ENCODE measurements at regions not wholly inside any gene's neighbourhood (a gene's known extent, or its start where the extent isn't known, plus 50 kb on each side); places are given as distances from the start of the nearest gene placed in this dataset.

DNA sequence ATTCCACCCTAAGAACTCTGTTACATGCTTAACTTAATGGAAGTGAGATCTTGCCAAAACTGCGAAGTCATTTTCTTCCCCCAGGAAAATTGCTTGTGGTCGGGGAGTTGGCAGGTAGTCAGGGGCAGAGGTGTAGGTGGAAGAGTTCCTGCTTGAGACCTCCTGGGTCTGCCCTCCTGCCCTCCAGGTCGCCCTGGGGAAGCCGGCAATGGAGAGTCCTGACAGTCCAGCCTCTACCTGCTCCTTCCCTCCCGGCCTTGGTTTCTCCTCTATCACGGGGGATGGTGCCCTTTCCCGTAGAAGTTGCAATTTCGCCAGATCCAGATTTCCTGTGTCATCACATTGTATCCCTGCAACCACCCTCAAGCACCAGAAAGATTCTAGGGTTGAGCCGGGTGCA lies 463.8 kb downstream of the MATN1 start:
- TF ChIP-seq EZH2phosphoT487 (IDR thresholded peaks at IDR 0.05; ENCODE audit: borderline replicate concordance), result no peak
- TF ChIP-seq, protein P1, sequence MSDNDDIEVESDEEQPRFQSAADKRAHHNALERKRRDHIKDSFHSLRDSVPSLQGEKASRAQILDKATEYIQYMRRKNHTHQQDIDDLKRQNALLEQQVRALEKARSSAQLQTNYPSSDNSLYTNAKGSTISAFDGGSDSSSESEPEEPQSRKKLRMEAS (IDR thresholded peaks at IDR 0.05), result no peak
- TF ChIP-seq TCF7L2 (IDR thresholded peaks at IDR 0.05; ENCODE audit: borderline replicate concordance, extremely low read depth, insufficient read depth, insufficient read length), result no peak
- TF ChIP-seq EZH2 (IDR thresholded peaks at IDR 0.05), result no peak
- TF ChIP-seq, protein P2, sequence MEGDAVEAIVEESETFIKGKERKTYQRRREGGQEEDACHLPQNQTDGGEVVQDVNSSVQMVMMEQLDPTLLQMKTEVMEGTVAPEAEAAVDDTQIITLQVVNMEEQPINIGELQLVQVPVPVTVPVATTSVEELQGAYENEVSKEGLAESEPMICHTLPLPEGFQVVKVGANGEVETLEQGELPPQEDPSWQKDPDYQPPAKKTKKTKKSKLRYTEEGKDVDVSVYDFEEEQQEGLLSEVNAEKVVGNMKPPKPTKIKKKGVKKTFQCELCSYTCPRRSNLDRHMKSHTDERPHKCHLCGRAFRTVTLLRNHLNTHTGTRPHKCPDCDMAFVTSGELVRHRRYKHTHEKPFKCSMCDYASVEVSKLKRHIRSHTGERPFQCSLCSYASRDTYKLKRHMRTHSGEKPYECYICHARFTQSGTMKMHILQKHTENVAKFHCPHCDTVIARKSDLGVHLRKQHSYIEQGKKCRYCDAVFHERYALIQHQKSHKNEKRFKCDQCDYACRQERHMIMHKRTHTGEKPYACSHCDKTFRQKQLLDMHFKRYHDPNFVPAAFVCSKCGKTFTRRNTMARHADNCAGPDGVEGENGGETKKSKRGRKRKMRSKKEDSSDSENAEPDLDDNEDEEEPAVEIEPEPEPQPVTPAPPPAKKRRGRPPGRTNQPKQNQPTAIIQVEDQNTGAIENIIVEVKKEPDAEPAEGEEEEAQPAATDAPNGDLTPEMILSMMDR (IDR thresholded peaks at IDR 0.05 in 2 of 3, conservative IDR thresholded peaks at IDR 0.05 in 1 of 3; ENCODE audit: borderline replicate concordance in 1 of 3, insufficient read depth in 1 of 3, low read depth in 2 of 3, low read length in 2 of 3), result no peak
- TF ChIP-seq POLR2AphosphoS5 (IDR thresholded peaks at IDR 0.05; ENCODE audit: low read depth, low read length), result no peak
- TF ChIP-seq, protein P3, sequence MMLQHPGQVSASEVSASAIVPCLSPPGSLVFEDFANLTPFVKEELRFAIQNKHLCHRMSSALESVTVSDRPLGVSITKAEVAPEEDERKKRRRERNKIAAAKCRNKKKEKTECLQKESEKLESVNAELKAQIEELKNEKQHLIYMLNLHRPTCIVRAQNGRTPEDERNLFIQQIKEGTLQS (IDR thresholded peaks at IDR 0.05), result no peak
- TF ChIP-seq, protein P4, sequence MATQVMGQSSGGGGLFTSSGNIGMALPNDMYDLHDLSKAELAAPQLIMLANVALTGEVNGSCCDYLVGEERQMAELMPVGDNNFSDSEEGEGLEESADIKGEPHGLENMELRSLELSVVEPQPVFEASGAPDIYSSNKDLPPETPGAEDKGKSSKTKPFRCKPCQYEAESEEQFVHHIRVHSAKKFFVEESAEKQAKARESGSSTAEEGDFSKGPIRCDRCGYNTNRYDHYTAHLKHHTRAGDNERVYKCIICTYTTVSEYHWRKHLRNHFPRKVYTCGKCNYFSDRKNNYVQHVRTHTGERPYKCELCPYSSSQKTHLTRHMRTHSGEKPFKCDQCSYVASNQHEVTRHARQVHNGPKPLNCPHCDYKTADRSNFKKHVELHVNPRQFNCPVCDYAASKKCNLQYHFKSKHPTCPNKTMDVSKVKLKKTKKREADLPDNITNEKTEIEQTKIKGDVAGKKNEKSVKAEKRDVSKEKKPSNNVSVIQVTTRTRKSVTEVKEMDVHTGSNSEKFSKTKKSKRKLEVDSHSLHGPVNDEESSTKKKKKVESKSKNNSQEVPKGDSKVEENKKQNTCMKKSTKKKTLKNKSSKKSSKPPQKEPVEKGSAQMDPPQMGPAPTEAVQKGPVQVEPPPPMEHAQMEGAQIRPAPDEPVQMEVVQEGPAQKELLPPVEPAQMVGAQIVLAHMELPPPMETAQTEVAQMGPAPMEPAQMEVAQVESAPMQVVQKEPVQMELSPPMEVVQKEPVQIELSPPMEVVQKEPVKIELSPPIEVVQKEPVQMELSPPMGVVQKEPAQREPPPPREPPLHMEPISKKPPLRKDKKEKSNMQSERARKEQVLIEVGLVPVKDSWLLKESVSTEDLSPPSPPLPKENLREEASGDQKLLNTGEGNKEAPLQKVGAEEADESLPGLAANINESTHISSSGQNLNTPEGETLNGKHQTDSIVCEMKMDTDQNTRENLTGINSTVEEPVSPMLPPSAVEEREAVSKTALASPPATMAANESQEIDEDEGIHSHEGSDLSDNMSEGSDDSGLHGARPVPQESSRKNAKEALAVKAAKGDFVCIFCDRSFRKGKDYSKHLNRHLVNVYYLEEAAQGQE (IDR thresholded peaks at IDR 0.05; ENCODE audit: low read depth), result no peak
- TF ChIP-seq SP1 (IDR thresholded peaks at IDR 0.05; ENCODE audit: low read depth), result no peak
- TF ChIP-seq SIN3A (IDR thresholded peaks at IDR 0.05; ENCODE audit: low read depth), result no peak
- TF ChIP-seq EGR1 (IDR thresholded peaks at IDR 0.05; ENCODE audit: low read depth), result no peak

All from HCT116 (cell line).